Hematopoietic multipotent progenitor cell treated with erythropoietin and hydrocortisone succinate and interleukin-3 and kit ligand, for 15 days (in vitro differentiated cells): ENCODE measurements at regions not wholly inside any gene's neighbourhood (a gene's known extent, or its start where the extent isn't known, plus 50 kb on each side); places are given as distances from the start of the nearest gene placed in this dataset.
A peak's percentile ranks its signal among the peaks of the same experiment; 100 is the strongest.
"Not testable (repeated sequence)": the region's sequence is repeated elsewhere in the genome, so short reads cannot be mapped to it uniquely, and the experiment has no call there.

Source experiments
- DNase-seq: peaks from one replicate; pipeline ENCODE4 v3.0.0-alpha.2; 2015; ENCODE audit warnings: low spot score

GRCh38 chr13:44704811-44705210, 128.7 kb upstream of the TSC22D1 start:
- not testable (repeated sequence) for DNase-seq

GRCh38 chr13:44703371-44703770, 127.2 kb upstream of the TSC22D1 start:
- DNase-seq = no peak

- no peak for DNase-seq
Observed at GRCh38 chr13:44698066-44698465, 121.9 kb upstream of the TSC22D1 start.

- DNase-seq = peak; percentile 45
Observed at GRCh38 chr13:44697058-44697457, 120.9 kb upstream of the TSC22D1 start.

- DNase-seq = no peak
Observed at GRCh38 chr13:44695520-44695919, 119.4 kb upstream of the TSC22D1 start.

GRCh38 chr13:44694842-44695241, 118.7 kb upstream of the TSC22D1 start:
- DNase-seq = no peak

GRCh38 chr13:44694291-44694690, 118.2 kb upstream of the TSC22D1 start:
- DNase-seq = no peak

GRCh38 chr13:44693156-44693764, 117.1 kb upstream of the TSC22D1 start:
- DNase-seq = no peak

- DNase-seq = no peak
Observed at GRCh38 chr13:44692173-44692713, 116.1 kb upstream of the TSC22D1 start.

GRCh38 chr13:44690376-44690775, 114.2 kb upstream of the TSC22D1 start:
- DNase-seq = no peak

- no peak for DNase-seq
Observed at GRCh38 chr13:44688652-44689051, 112.5 kb upstream of the TSC22D1 start.

- no peak for DNase-seq
Observed at GRCh38 chr13:44686531-44686934, 110.4 kb upstream of the TSC22D1 start.

GRCh38 chr13:44685641-44686040, 109.5 kb upstream of the TSC22D1 start:
- DNase-seq = no peak

- not testable (repeated sequence) for DNase-seq
Observed at GRCh38 chr13:44682416-44682815, 106.3 kb upstream of the TSC22D1 start.

GRCh38 chr13:44680746-44681355, 104.7 kb upstream of the TSC22D1 start:
- DNase-seq = no peak

- DNase-seq = no peak
Observed at GRCh38 chr13:44679597-44679996, 103.5 kb upstream of the TSC22D1 start.

GRCh38 chr13:44678197-44678596, 102.1 kb upstream of the TSC22D1 start:
- DNase-seq = no peak

GRCh38 chr13:44676534-44676933, 100.4 kb upstream of the TSC22D1 start:
- no peak for DNase-seq

GRCh38 chr13:44669534-44669933, 93.4 kb upstream of the TSC22D1 start:
- no peak for DNase-seq

- DNase-seq = no peak
Observed at GRCh38 chr13:44668688-44669087, 92.6 kb upstream of the TSC22D1 start.

GRCh38 chr13:44667943-44668342, 91.8 kb upstream of the TSC22D1 start:
- no peak for DNase-seq

GRCh38 chr13:44666538-44666937, 90.4 kb upstream of the TSC22D1 start:
- DNase-seq = not testable (repeated sequence)

GRCh38 chr13:44664308-44664707, 88.2 kb upstream of the TSC22D1 start:
- DNase-seq = no peak

GRCh38 chr13:44662515-44662914, 86.4 kb upstream of the TSC22D1 start:
- no peak for DNase-seq
